ENCODE measurements at regions not wholly inside any gene's neighbourhood (a gene's known extent, or its start where the extent isn't known, plus 50 kb on each side); places are given as distances from the start of the nearest gene placed in this dataset.

GRCh38 chr5:57802131-57802530, 319.5 kb upstream of the ACTBL2 start:
- TF ChIP-seq EZH2 (IDR thresholded peaks at IDR 0.05; ENCODE audit: insufficient read depth, low read length) (no peak), CTCF (IDR thresholded peaks at IDR 0.05; ENCODE audit: insufficient read depth, low read depth, low read length) (no peak)
- no peak for FAIRE-seq
- H3K4me1 ChIP-seq (ENCODE audit: insufficient read depth, low read length): peaks cover 18% of the 10 kb centered on the region

GRCh38 chr5:57795203-57795602, 312.6 kb upstream of the ACTBL2 start:
- peak; percentile 45 for FAIRE-seq

More at GRCh38 chr5:57802131-57802530, 319.5 kb upstream of the ACTBL2 start:
- H3K79me2 ChIP-seq (ENCODE audit: insufficient read depth, low read length): no peaks in the 10 kb centered on the region
- Mint-ChIP-seq H3K9me3 (ENCODE audit: unreplicated experiment) (peaks cover 2% of the 10 kb centered on the region), H3K27ac (ENCODE audit: unreplicated experiment) (no peak overlapping the region), H3K27me3 (ENCODE audit: low read depth, unreplicated experiment) (no peaks in the 10 kb centered on the region), H3K36me3 (ENCODE audit: low read depth, unreplicated experiment) (no peaks in the 10 kb centered on the region), H3K4me3 (ENCODE audit: unreplicated experiment) (no peak overlapping the region), H3K4me1 (ENCODE audit: low read depth, unreplicated experiment) (peaks cover 22% of the 10 kb centered on the region)
- H3K4me2 ChIP-seq (ENCODE audit: low read length): no peak overlapping the region
- H3K36me3 ChIP-seq (ENCODE audit: insufficient read depth, low read length): no peaks in the 10 kb centered on the region
- H3K9ac ChIP-seq (ENCODE audit: low read length): no peak overlapping the region
- H3K27ac ChIP-seq (ENCODE audit: low read depth, low read length): no peak overlapping the region
- H4K20me1 ChIP-seq (ENCODE audit: insufficient read depth, low read length): no peaks in the 10 kb centered on the region
- H3K9me3 ChIP-seq (ENCODE audit: insufficient read depth, low read depth, low read length): no peaks in the 10 kb centered on the region
- H3K27me3 ChIP-seq (ENCODE audit: insufficient read depth, low read length): no peaks in the 10 kb centered on the region
- peak; percentile 77 for DNase-seq (ENCODE audit: low read depth)
- H2AFZ ChIP-seq (ENCODE audit: low read depth, low read length): no peak overlapping the region
- no peak overlapping the region for H3K4me3 ChIP-seq (ENCODE audit: insufficient read depth, low read depth, low read length)

More at GRCh38 chr5:57795203-57795602, 312.6 kb upstream of the ACTBL2 start:
- H3K4me2 ChIP-seq (ENCODE audit: low read length): no peak overlapping the region
- Mint-ChIP-seq H3K9me3 (ENCODE audit: unreplicated experiment) (no peaks in the 10 kb centered on the region), H3K36me3 (ENCODE audit: low read depth, unreplicated experiment) (no peaks in the 10 kb centered on the region), H3K4me3 (ENCODE audit: unreplicated experiment) (no peak overlapping the region), H3K27me3 (ENCODE audit: low read depth, unreplicated experiment) (no peaks in the 10 kb centered on the region), H3K4me1 (ENCODE audit: low read depth, unreplicated experiment) (no peaks in the 10 kb centered on the region), H3K27ac (ENCODE audit: unreplicated experiment) (no peak overlapping the region)
- TF ChIP-seq EZH2 (IDR thresholded peaks at IDR 0.05; ENCODE audit: insufficient read depth, low read length): no peak
- TF ChIP-seq CTCF (IDR thresholded peaks at IDR 0.05; ENCODE audit: insufficient read depth, low read depth, low read length): no peak
- H3K9me3 ChIP-seq (ENCODE audit: insufficient read depth, low read depth, low read length): no peaks in the 10 kb centered on the region
- DNase-seq (ENCODE audit: low read depth): no peak
- H3K36me3 ChIP-seq (ENCODE audit: insufficient read depth, low read length): no peaks in the 10 kb centered on the region
- no peaks in the 10 kb centered on the region for H3K27me3 ChIP-seq (ENCODE audit: insufficient read depth, low read length)
- H3K27ac ChIP-seq (ENCODE audit: low read depth, low read length): no peak overlapping the region
- H2AFZ ChIP-seq (ENCODE audit: low read depth, low read length): no peak overlapping the region
- H3K4me3 ChIP-seq (ENCODE audit: insufficient read depth, low read depth, low read length): no peak overlapping the region
- H3K79me2 ChIP-seq (ENCODE audit: insufficient read depth, low read length): no peaks in the 10 kb centered on the region
- no peaks in the 10 kb centered on the region for H4K20me1 ChIP-seq (ENCODE audit: insufficient read depth, low read length)
- no peaks in the 10 kb centered on the region for H3K4me1 ChIP-seq (ENCODE audit: insufficient read depth, low read length)
- H3K9ac ChIP-seq (ENCODE audit: low read length): no peak overlapping the region
